K562 (cell line): ENCODE measurements at regions not wholly inside any gene's neighbourhood (a gene's known extent, or its start where the extent isn't known, plus 50 kb on each side); places are given as distances from the start of the nearest gene placed in this dataset.

Experiments
- ATAC-seq: fragments of 200-7000 bp; cut with Tn5 transposase; 3 replicates; pipeline ENCODE4 v1.9.1; 2020; ENCODE audit warnings: moderate library complexity
- BruUV-seq: library from RNA; stranded (reverse); fragments of 400-500 nt; replicated peaks from 2 replicates; lab custom pipeline; 2021; lab: Mats Ljungman, UMichigan
- CTCF ChIA-PET: fragments of 300-600 bp; formaldehyde crosslinking; extraction: SDS; loops from one replicate; lab custom pipeline; 2021; ENCODE audit warnings: low intra/inter-chr PET ratio; lab: Yijun Ruan, JAX
- POLR2A ChIA-PET: fragments of 300-600, 350-650 bp; sonication (Branson Sonifier 250); formaldehyde crosslinking; extraction: SDS; loops from one replicate; lab custom pipeline; 2021; ENCODE audit warnings: antibody characterized with exemption, inconsistent platforms; lab: Yijun Ruan, JAX
- DNase-seq, 4 experiments: peaks; one replicate each; pipeline versions ENCODE4 v3.0.0 to v3.0.0-alpha.2; 2011 to 2018; ENCODE audit warnings: low spot score in 3 of 4, mixed read lengths in 3 of 4; ENCODE audit errors: extremely low read depth in 1 of 4
- FAIRE-seq: peaks from 2 replicates; lab custom pipeline; 2011; peaks lifted over from hg19 to GRCh38; lab: Jason Lieb, UNC
- H2AFZ ChIP-seq: 2 replicates; pipeline ENCODE4 v1.6.0; 2011; ENCODE audit warnings: low read depth, low read length, control low read depth, inconsistent platforms
- H3K27ac ChIP-seq: fragments of 200-600 bp; 3 replicates; pipeline ENCODE4 v1.8.0; 2011; ENCODE audit warnings: low read depth, mild to moderate bottlenecking, control low read depth, inconsistent platforms, low read length, moderate library complexity, mixed read lengths; ENCODE audit errors: extremely low read depth
- H3K27me3 ChIP-seq, 2 experiments: fragments of 300-600 bp in 1 of 2; 2 replicates in 1 of 2; 3 replicates in 1 of 2; pipeline versions ENCODE4 v1.6.0 to v1.8.0; 2011; ENCODE audit warnings: inconsistent platforms in 2 of 2, low read length in 2 of 2, mild to moderate bottlenecking in 1 of 2, mixed read lengths in 1 of 2, moderate library complexity in 1 of 2; ENCODE audit not compliant: control insufficient read depth in 2 of 2, insufficient read depth in 2 of 2
- H3K36me3 ChIP-seq: fragments of 300-600 bp; 3 replicates; pipeline ENCODE4 v1.8.0; 2011; ENCODE audit warnings: mild to moderate bottlenecking, low read length, inconsistent platforms; ENCODE audit not compliant: control insufficient read depth, insufficient read depth
- H3K4me1 ChIP-seq, 2 experiments: fragments of 200-600 bp in 1 of 2; replicated peaks in 1 of 2; 2 replicates in 1 of 2; 3 replicates in 1 of 2; pipeline versions ENCODE4 v1.5.1 to v1.8.0; 2011; ENCODE audit warnings: inconsistent platforms in 2 of 2, low read length in 2 of 2, mild to moderate bottlenecking in 1 of 2, mixed read lengths in 1 of 2, moderate library complexity in 1 of 2; ENCODE audit not compliant: control insufficient read depth in 2 of 2, insufficient read depth in 2 of 2
- H3K4me2 ChIP-seq: 2 replicates; pipeline ENCODE4 v1.6.1; 2011; ENCODE audit warnings: low read length, control low read depth, inconsistent platforms, mixed read lengths; ENCODE audit not compliant: insufficient read depth
- H3K4me3 ChIP-seq: fragments of 200-600 bp; sonication (generic), shearing (Covaris generic); 2 replicates; pipeline ENCODE4 v1.5.1; 2016; ENCODE audit warnings: control low read depth, inconsistent platforms
- H3K79me2 ChIP-seq: fragments of 200-600 bp; 3 replicates; pipeline ENCODE4 v1.8.0; 2011; ENCODE audit warnings: low read length, inconsistent platforms; ENCODE audit not compliant: control insufficient read depth, insufficient read depth
- H3K9ac ChIP-seq, 2 experiments: 2 replicates each; pipeline versions ENCODE4 v1.6.0 to v1.6.1; 2011; ENCODE audit warnings: low read depth in 2 of 2, low read length in 2 of 2, control low read depth in 1 of 2, inconsistent platforms in 1 of 2, mild to moderate bottlenecking in 1 of 2, mixed read lengths in 1 of 2; ENCODE audit not compliant: insufficient read depth in 1 of 2
- H3K9me1 ChIP-seq: one replicate; pipeline ENCODE4 v1.6.0; 2011; ENCODE audit warnings: inconsistent platforms, mild to moderate bottlenecking, low read length, moderate library complexity; ENCODE audit not compliant: control insufficient read depth, insufficient read depth
- H3K9me3 ChIP-seq: replicated peaks from 2 replicates; pipeline ENCODE4 v1.5.1; 2011; ENCODE audit warnings: low read depth, low read length, inconsistent platforms; ENCODE audit not compliant: control insufficient read depth, insufficient read depth
- H4K20me1 ChIP-seq: replicated peaks from 2 replicates; pipeline ENCODE4 v1.6.1; 2011; ENCODE audit warnings: low read length, inconsistent platforms, mixed read lengths; ENCODE audit not compliant: control insufficient read depth, insufficient read depth
- CHCHD3 ChIP-seq: fragments of 250-450 bp; sonication (Bioruptor Pico); IDR thresholded peaks from 2 replicates; pipeline ENCODE4 v2.1.2; 2022; ENCODE audit warnings: mild to moderate bottlenecking
- DPF2 ChIP-seq: fragments of 450-650 bp; IDR thresholded peaks from 2 replicates; pipeline ENCODE4 v1.6.1; 2016
- HOXB6 ChIP-seq: fragments of 250-450 bp; sonication (Bioruptor Pico); IDR thresholded peaks from 2 replicates; pipeline ENCODE4 v1.5.1; 2022; ENCODE audit warnings: mild to moderate bottlenecking, borderline replicate concordance
- LCOR ChIP-seq: sonication (generic); formaldehyde crosslinking; IDR thresholded peaks from 2 replicates; pipeline ENCODE4 v1.8.0; 2022; ENCODE audit warnings: mild to moderate bottlenecking, missing genetic modification reagents
- NR3C1 ChIP-seq: sonication (generic); formaldehyde crosslinking; IDR thresholded peaks from 2 replicates; pipeline ENCODE4 v1.8.1; 2022; ENCODE audit warnings: missing genetic modification reagents
- NR4A1 ChIP-seq, 2 experiments: fragments of 250-450 bp in 1 of 2; fragments of 450-650 bp in 1 of 2; sonication (Bioruptor Pico) in 1 of 2; IDR thresholded peaks; 2 replicates each; pipeline versions ENCODE4 v1.4.0 to v1.6.1; 2016 to 2020; ENCODE audit warnings: mild to moderate bottlenecking in 2 of 2, missing compliant biosample characterization in 1 of 2, missing genetic modification characterization in 1 of 2, moderate library complexity in 1 of 2
- PCBP2 ChIP-seq: fragments of 200-400 bp; formaldehyde crosslinking; IDR thresholded peaks from 2 replicates; pipeline ENCODE4 v1.6.1; 2018; ENCODE audit warnings: low read length, low read depth, mild to moderate bottlenecking, moderate library complexity; ENCODE audit not compliant: poor library complexity, severe bottlenecking
- ZNF121 ChIP-seq: sonication (generic); formaldehyde crosslinking; conservative IDR thresholded peaks from 2 replicates; pipeline ENCODE4 v1.8.0; 2022; ENCODE audit warnings: missing genetic modification reagents
- WGBS: fragments of 100-300 bp; shearing (Covaris generic); methylation state at CpG from one replicate; pipeline ENCODE4 v1.1.6; 2016; ENCODE audit warnings: low coverage, mixed read lengths; ENCODE audit not compliant: insufficient coverage; ENCODE audit errors: missing lambda C conversion rate; 5-methylcytosine and 5-hydroxymethylcytosine counted together
- in situ Hi-C: fragments of 300-500 bp; cut with MboI; formaldehyde crosslinking; loops from 4 replicates; pipeline ENCODE4 v1.15.0; 2018; ENCODE audit warnings: inconsistent platforms, mixed read lengths
- intact Hi-C: fragments of 100-400 bp; cut with micrococcal nuclease; formaldehyde crosslinking; loops from 2 replicates; pipeline ENCODE4 v1.14.2; 2022
- TF ChIP-seq, protein P1 (sequence below): fragments of 450-650 bp; IDR thresholded peaks from 2 replicates; pipeline ENCODE4 v1.6.1; 2016
- TF ChIP-seq, protein P2 (sequence below), 2 experiments: fragments of 450-650 bp; conservative IDR thresholded peaks; 2 replicates each; pipeline ENCODE4 v1.6.1; 2017; ENCODE audit warnings: mild to moderate bottlenecking in 2 of 2, moderate library complexity in 2 of 2
- TF ChIP-seq, protein P3 (sequence below): fragments of 250-450 bp; sonication (Bioruptor Pico); IDR thresholded peaks from 2 replicates; pipeline ENCODE4 v1.4.0; 2020; ENCODE audit warnings: mild to moderate bottlenecking, moderate library complexity, borderline replicate concordance

DNA sequence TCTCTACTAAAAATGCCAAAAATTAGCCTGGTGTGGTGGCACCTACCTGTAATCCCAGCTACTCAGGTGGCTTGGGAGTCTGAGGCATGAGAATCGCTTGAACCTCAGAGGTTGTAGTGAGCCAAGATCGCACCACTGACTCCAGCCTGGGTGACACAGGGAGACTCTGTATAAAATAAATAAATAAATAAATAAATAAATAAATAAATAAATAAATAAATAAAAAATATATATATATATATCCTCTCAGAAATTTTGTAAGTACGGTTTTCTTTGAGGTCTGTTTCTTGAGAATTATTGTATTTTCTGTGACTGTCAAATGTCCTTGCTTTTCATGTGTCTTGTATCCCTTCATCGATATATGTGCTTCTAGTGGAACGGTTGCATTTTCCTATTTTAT lies 406.9 kb upstream of the FIGN start:
- H3K9ac ChIP-seq: no peak overlapping the region
- H3K79me2 ChIP-seq: no peaks in the 10 kb centered on the region
- BruUV-seq: no TSS peak
- H3K4me1 ChIP-seq: no peaks in the 10 kb centered on the region
- H3K4me3 ChIP-seq: no peak overlapping the region
- no peak for TF ChIP-seq HOXB6 (CRISPR knock-in tag)
- TF ChIP-seq, all 486 proteins: peak for 0
- Histone ChIP-seq H3K36me3 (no peaks in the 10 kb centered on the region), H4K20me1 (no peaks in the 10 kb centered on the region), H2AFZ (no peak overlapping the region), H3K9me3 (no peaks in the 10 kb centered on the region), H3K9me1 (no peaks in the 10 kb centered on the region), H3K27me3 (no peaks in the 10 kb centered on the region), H3K4me2 (no peak overlapping the region), H3K27ac (no peak overlapping the region)
- DNase-seq (no peak), ATAC-seq (no peak), FAIRE-seq (no peak)
- ChIA-PET CTCF (no interaction called here), POLR2A (no interaction called here)
- intact Hi-C loops: no loop called here
- in situ Hi-C loops: no loop called here
- WGBS: 0% methylated on average over 5 of the region's 5 CpGs

DNA sequence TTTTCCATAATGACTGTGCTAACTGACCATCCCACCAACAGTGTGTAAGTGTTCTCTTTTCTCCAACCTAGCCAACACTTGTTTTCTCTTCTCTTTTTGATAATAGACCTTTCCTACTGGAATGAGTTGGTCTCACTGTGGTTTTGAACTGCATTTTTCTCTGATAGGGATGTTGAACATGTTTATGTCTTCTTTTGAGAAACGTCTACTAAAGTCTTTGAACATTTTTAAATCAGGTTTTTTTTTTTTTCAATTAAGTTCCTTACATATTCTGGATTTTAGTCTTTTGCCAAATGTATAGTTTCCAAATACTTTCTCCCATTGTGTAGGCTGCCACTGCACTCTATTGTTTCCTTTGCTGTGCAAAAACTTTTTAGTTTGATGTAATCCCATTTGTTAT lies 405.5 kb upstream of the FIGN start:
- POLR2A ChIA-PET: no interaction called here
- no peak overlapping the region for H3K9ac ChIP-seq
- no peak for FAIRE-seq
- DNase-seq: no peak
- no peaks in the 10 kb centered on the region for H3K79me2 ChIP-seq
- H3K4me3 ChIP-seq: no peak overlapping the region
- H3K4me2 ChIP-seq: no peak overlapping the region
- no peaks in the 10 kb centered on the region for H3K4me1 ChIP-seq
- H4K20me1 ChIP-seq: no peaks in the 10 kb centered on the region
- BruUV-seq: no TSS peak
- no peaks in the 10 kb centered on the region for H3K9me1 ChIP-seq
- no peak overlapping the region for H3K27ac ChIP-seq
- CTCF ChIA-PET: no interaction called here
- H3K27me3 ChIP-seq: no peaks in the 10 kb centered on the region
- in situ Hi-C loops: no loop called here
- intact Hi-C loops: no loop called here
- H3K9me3 ChIP-seq: 0 out of 2 replicates have a peak, but pooled peaks cover 2% of the 10 kb centered on the region
- 0% methylated on average over 1 of the region's 1 CpG for whole genome bisulfite sequencing
- no peaks in the 10 kb centered on the region for H3K36me3 ChIP-seq
- H2AFZ ChIP-seq: no peak overlapping the region
- no peak for ATAC-seq
- TF ChIP-seq, protein P1, sequence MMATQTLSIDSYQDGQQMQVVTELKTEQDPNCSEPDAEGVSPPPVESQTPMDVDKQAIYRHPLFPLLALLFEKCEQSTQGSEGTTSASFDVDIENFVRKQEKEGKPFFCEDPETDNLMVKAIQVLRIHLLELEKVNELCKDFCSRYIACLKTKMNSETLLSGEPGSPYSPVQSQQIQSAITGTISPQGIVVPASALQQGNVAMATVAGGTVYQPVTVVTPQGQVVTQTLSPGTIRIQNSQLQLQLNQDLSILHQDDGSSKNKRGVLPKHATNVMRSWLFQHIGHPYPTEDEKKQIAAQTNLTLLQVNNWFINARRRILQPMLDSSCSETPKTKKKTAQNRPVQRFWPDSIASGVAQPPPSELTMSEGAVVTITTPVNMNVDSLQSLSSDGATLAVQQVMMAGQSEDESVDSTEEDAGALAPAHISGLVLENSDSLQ: no peak
- no peak for TF ChIP-seq DPF2
- TF ChIP-seq, protein P2, sequence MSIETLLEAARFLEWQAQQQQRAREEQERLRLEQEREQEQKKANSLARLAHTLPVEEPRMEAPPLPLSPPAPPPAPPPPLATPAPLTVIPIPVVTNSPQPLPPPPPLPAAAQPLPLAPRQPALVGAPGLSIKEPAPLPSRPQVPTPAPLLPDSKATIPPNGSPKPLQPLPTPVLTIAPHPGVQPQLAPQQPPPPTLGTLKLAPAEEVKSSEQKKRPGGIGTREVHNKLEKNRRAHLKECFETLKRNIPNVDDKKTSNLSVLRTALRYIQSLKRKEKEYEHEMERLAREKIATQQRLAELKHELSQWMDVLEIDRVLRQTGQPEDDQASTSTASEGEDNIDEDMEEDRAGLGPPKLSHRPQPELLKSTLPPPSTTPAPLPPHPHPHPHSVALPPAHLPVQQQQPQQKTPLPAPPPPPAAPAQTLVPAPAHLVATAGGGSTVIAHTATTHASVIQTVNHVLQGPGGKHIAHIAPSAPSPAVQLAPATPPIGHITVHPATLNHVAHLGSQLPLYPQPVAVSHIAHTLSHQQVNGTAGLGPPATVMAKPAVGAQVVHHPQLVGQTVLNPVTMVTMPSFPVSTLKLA (conservative IDR thresholded peaks at IDR 0.05): no peak
- TF ChIP-seq, protein P3, sequence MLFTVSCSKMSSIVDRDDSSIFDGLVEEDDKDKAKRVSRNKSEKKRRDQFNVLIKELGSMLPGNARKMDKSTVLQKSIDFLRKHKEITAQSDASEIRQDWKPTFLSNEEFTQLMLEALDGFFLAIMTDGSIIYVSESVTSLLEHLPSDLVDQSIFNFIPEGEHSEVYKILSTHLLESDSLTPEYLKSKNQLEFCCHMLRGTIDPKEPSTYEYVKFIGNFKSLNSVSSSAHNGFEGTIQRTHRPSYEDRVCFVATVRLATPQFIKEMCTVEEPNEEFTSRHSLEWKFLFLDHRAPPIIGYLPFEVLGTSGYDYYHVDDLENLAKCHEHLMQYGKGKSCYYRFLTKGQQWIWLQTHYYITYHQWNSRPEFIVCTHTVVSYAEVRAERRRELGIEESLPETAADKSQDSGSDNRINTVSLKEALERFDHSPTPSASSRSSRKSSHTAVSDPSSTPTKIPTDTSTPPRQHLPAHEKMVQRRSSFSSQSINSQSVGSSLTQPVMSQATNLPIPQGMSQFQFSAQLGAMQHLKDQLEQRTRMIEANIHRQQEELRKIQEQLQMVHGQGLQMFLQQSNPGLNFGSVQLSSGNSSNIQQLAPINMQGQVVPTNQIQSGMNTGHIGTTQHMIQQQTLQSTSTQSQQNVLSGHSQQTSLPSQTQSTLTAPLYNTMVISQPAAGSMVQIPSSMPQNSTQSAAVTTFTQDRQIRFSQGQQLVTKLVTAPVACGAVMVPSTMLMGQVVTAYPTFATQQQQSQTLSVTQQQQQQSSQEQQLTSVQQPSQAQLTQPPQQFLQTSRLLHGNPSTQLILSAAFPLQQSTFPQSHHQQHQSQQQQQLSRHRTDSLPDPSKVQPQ (CRISPR knock-in tag): no peak
- no peak for TF ChIP-seq PCBP2
- TF ChIP-seq ZNF121 (CRISPR knock-in tag): no peak
- no peak for TF ChIP-seq NR4A1 (CRISPR knock-in tag; IDR thresholded peaks at IDR 0.05)
- TF ChIP-seq NR4A1 (tag; IDR thresholded peaks at IDR 0.05): no peak
- no peak for TF ChIP-seq NR3C1 (CRISPR knock-in tag)
- no peak for TF ChIP-seq LCOR (CRISPR knock-in tag)
- no peak for TF ChIP-seq CHCHD3 (CRISPR knock-in tag)
